Gastroesophageal sphincter (tissue), 3 donors: ENCODE measurements at regions not wholly inside any gene's neighbourhood (a gene's known extent, or its start where the extent isn't known, plus 50 kb on each side); places are given as distances from the start of the nearest gene placed in this dataset.

Source experiments
- EP300 ChIP-seq: sonication (generic); formaldehyde crosslinking; IDR thresholded peaks from one replicate; pipeline ENCODE4 v1.6.1; 2017; ENCODE audit warnings: antibody characterized with exemption, mild to moderate bottlenecking
- TF ChIP-seq, protein P1 (sequence below), 4 experiments: fragments of 200-600 bp in 2 of 4; fragments of 450-650 bp in 2 of 4; sonication (generic) in 1 of 4; IDR thresholded peaks; one replicate each; pipeline ENCODE4 v1.5.1; 2017 to 2019; ENCODE audit warnings: antibody characterized with exemption in 4 of 4, mild to moderate bottlenecking in 2 of 4, moderate library complexity in 2 of 4

DNA sequence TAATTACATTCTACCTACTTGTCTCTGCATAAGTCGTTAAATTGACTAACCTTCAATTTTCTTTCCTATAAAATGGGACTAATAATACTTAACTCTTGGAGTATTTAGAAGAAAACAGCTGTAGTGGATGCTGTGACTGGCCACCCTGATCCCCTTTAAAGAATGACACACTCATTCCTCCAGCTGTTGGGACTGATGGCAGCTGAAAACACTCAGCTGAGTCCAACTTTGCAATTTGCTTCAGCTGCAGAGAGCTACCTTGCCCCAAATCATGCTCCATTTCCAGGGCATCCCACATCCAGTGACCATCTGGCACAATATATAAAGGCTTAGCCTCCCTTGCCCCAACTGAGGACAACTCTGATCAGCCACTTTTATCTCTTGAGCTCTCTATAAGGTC lies 89.1 kb downstream of the MID1IP1 start:
- TF ChIP-seq, protein P1, sequence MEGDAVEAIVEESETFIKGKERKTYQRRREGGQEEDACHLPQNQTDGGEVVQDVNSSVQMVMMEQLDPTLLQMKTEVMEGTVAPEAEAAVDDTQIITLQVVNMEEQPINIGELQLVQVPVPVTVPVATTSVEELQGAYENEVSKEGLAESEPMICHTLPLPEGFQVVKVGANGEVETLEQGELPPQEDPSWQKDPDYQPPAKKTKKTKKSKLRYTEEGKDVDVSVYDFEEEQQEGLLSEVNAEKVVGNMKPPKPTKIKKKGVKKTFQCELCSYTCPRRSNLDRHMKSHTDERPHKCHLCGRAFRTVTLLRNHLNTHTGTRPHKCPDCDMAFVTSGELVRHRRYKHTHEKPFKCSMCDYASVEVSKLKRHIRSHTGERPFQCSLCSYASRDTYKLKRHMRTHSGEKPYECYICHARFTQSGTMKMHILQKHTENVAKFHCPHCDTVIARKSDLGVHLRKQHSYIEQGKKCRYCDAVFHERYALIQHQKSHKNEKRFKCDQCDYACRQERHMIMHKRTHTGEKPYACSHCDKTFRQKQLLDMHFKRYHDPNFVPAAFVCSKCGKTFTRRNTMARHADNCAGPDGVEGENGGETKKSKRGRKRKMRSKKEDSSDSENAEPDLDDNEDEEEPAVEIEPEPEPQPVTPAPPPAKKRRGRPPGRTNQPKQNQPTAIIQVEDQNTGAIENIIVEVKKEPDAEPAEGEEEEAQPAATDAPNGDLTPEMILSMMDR (IDR thresholded peaks at IDR 0.05): no peak
- no peak for TF ChIP-seq EP300
